Aorta (tissue), 5 donors: ENCODE measurements at regions not wholly inside any gene's neighbourhood (a gene's known extent, or its start where the extent isn't known, plus 50 kb on each side); places are given as distances from the start of the nearest gene placed in this dataset.
A peak's percentile ranks its signal among the peaks of the same experiment; 100 is the strongest.

ENCODE experiments used
- ATAC-seq: fragments of 200-7000 bp; cut with Tn5 transposase; one replicate; pipeline ENCODE4 v1.9.1; 2022; ENCODE audit warnings: moderate library complexity; ENCODE audit not compliant: low FRiP score
- DNase-seq, 2 donors: peaks; one replicate each; pipeline ENCODE4 v3.0.0-alpha.2; 2020
- H3K27ac ChIP-seq, 2 donors: one replicate each; pipeline ENCODE4 v1.5.1; 2013; ENCODE audit warnings: low read length in 2 of 2, mild to moderate bottlenecking in 2 of 2, moderate library complexity in 2 of 2, control low read depth in 1 of 2, inconsistent platforms in 1 of 2, low read depth in 1 of 2
- H3K27me3 ChIP-seq, 2 donors: one replicate each; pipeline ENCODE4 v1.6.1; 2013; ENCODE audit warnings: control low read depth in 1 of 2, low read length in 1 of 2, mild to moderate bottlenecking in 1 of 2, moderate library complexity in 1 of 2; ENCODE audit not compliant: insufficient read depth in 2 of 2, control insufficient read depth in 1 of 2
- H3K36me3 ChIP-seq, 2 donors: one replicate each; pipeline ENCODE4 v1.6.1; 2013; ENCODE audit warnings: control low read depth in 1 of 2, low read length in 1 of 2, mild to moderate bottlenecking in 1 of 2; ENCODE audit not compliant: insufficient read depth in 2 of 2, control insufficient read depth in 1 of 2
- H3K4me1 ChIP-seq, 2 donors: one replicate each; pipeline ENCODE4 v1.6.1; 2013; ENCODE audit warnings: low read length in 2 of 2, control low read depth in 1 of 2, mild to moderate bottlenecking in 1 of 2, moderate library complexity in 1 of 2; ENCODE audit not compliant: insufficient read depth in 2 of 2, control insufficient read depth in 1 of 2
- H3K4me3 ChIP-seq, 2 donors: one replicate each; pipeline ENCODE4 v1.5.1; 2013; ENCODE audit warnings: low read length in 2 of 2, control low read depth in 1 of 2, mild to moderate bottlenecking in 1 of 2
- H3K9me3 ChIP-seq: one replicate; pipeline ENCODE4 v1.6.1; 2013; ENCODE audit warnings: mild to moderate bottlenecking, low read length; ENCODE audit not compliant: control insufficient read depth
- WGBS, 2 donors: extraction: QIAGEN DNeasy Blood & Tissue Kit; methylation state at CpG; one replicate each; pipeline ENCODE4 v1.1.7; 2013; 5-methylcytosine and 5-hydroxymethylcytosine counted together
- intact Hi-C, 2 donors: fragments of 100-400 bp; cut with DNase I; formaldehyde crosslinking; loops; one replicate each; pipeline versions ENCODE4 v1.14.2 to v1.15.0; 2022
- donor health status: healthy with polysubstance abuse.
- donor health status: Bipolar disorder and iron deficiency.
- donor health status: DM: no; HTN: no; CAD: no.
- donor health status: DM: no; HTN: no; CAD: no.
- donor health status: DM: yes; HTN: yes; CAD: no.

GRCh38 chr9:95735701-95736100 lies 139.8 kb upstream of the ERCC6L2 start:
- Histone ChIP-seq H3K27me3 (no peaks in the 10 kb centered on the region), H3K36me3 (no peaks in the 10 kb centered on the region), H3K4me1 (no peaks in the 10 kb centered on the region), H3K4me3 (no peak overlapping the region), H3K27ac (no peak overlapping the region), H3K9me3 (no peaks in the 10 kb centered on the region)
- intact Hi-C loops, result no loop called here
- no peak for ATAC-seq
- DNase-seq, result no peak
- 95 to 100% methylated on average over 1 of the region's 1 CpG for WGBS, 2 donors

DNA sequence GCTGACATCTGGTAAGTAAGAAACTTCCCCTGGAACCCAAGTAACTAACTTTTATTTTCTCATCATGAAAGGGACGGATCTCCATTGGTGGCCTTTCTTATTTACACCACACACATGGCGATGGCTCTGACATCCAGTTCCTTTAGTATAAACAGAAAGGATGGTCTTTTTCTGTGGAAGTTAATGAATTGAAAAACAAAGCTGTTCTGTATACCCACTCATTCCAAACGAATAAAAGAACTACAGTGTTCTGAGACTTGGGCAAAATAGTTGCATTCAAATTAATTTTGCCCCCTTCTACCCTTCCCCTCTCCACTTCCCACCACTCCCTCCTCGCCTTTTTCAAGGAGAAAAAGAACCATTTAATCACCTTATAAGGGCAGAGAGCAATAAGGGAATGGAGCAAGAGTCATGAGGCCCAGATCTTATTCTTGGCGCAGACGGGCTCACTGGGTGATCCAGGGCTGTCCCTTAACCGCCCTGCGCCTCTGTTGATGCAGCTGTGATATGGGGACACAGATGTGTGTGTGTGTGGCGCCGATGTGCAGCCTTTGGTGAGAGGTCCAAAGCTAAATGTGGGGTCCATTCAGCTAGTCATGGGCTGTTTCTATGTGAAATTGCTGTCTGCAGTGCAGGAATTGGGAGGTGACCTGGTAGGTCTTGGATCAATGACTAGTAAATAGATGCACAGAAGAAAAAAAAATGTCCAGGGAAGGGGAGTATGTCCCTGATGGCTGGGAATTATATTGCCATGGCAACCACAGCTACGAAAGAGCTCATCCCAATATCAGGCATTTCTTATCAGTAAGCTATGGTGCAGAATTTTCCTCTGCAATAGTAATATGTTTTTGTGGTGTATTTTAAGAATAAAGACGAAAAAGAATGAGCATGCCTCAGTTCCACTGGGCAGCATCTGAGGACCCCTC lies 141.5 kb upstream of the ERCC6L2 start:
- Histone ChIP-seq H3K4me3 (no peak overlapping the region), H3K4me1 (no peaks in the 10 kb centered on the region), H3K9me3 (no peaks in the 10 kb centered on the region), H3K36me3 (no peaks in the 10 kb centered on the region), H3K27me3 (no peaks in the 10 kb centered on the region), H3K27ac (no peak overlapping the region)
- 83 to 91% methylated on average over 12 of the region's 12 CpGs for WGBS, 2 donors
- ATAC-seq (no peak), DNase-seq (no peak)
- intact Hi-C loops, result no loop called here

GRCh38 chr9:95732802-95733688 lies 142.4 kb upstream of the ERCC6L2 start:
- Histone ChIP-seq H3K4me1 (no peaks in the 10 kb centered on the region), H3K4me3 (no peak overlapping the region), H3K36me3 (no peaks in the 10 kb centered on the region), H3K9me3 (no peaks in the 10 kb centered on the region), H3K27me3 (no peaks in the 10 kb centered on the region), H3K27ac (no peak overlapping the region)
- DNase-seq, result no peak
- ATAC-seq, result no peak
- intact Hi-C loops, result no loop called here
- WGBS, 2 donors, result 90 to 91% methylated on average over 6 of the region's 6 CpGs

GRCh38 chr9:95731876-95732275 lies 143.6 kb upstream of the ERCC6L2 start:
- Histone ChIP-seq H3K4me1 (no peaks in the 10 kb centered on the region), H3K27ac (no peak overlapping the region)
- intact Hi-C loops, result no loop called here

DNA sequence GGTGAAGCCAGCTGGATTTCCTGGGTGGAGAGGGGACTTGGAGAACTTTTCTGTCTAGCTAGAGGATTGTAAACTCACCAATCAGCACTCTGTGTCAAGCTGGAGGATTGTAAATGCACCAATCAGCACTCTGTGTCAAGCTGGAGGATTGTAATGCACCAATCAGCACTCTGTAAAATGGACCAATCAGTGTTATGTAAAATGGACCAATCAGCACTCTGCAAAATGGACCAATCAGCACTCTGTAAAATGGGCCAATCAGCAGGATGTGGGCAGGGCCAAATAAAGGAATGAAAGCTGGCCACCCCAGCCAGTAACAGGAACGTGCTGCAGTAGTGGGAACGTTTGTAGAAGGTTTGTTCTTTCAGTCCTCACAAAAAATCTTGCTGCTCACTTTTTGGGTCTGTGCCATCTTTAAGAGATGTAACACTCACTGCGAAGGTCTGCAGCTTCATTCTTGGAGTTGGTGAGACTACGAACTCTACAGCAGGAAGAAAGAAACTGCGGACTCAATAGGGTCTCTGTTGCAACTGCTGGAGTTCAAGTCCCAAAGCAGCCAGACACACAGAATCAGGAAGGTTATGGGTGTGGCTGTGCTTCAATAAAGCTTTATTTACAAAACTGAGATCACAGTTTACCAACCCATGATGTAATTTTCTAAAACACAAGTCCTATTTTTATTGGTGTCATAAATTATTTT lies 145.7 kb upstream of the ERCC6L2 start:
- intact Hi-C loops, result loop anchor here (5.0 to 10.0 kb wide), 3 partner anchors 145 to 487 kb away; partner anchors contain the start of gene ERCC6L2 (in 1 of the 2)
- WGBS, 2 donors, result 61 to 67% methylated on average over 5 of the region's 5 CpGs
- H3K4me1 ChIP-seq, result no peaks in the 10 kb centered on the region
- no peak overlapping the region for H3K27ac ChIP-seq
- no peak for DNase-seq
- no peak overlapping the region for H3K4me3 ChIP-seq
- no peaks in the 10 kb centered on the region for H3K9me3 ChIP-seq
- no peak for ATAC-seq
- H3K36me3 ChIP-seq, result no peaks in the 10 kb centered on the region
- no peaks in the 10 kb centered on the region for H3K27me3 ChIP-seq

More at GRCh38 chr9:95731876-95732275, 143.6 kb upstream of the ERCC6L2 start:
- no peaks in the 10 kb centered on the region for H3K9me3 ChIP-seq
- H3K36me3 ChIP-seq, result no peaks in the 10 kb centered on the region
- no peak overlapping the region for H3K4me3 ChIP-seq
- DNase-seq (no peak), ATAC-seq (no peak)
- 85 to 98% methylated on average over 3 of the region's 3 CpGs for WGBS, 2 donors
- H3K27me3 ChIP-seq, result no peaks in the 10 kb centered on the region

DNA sequence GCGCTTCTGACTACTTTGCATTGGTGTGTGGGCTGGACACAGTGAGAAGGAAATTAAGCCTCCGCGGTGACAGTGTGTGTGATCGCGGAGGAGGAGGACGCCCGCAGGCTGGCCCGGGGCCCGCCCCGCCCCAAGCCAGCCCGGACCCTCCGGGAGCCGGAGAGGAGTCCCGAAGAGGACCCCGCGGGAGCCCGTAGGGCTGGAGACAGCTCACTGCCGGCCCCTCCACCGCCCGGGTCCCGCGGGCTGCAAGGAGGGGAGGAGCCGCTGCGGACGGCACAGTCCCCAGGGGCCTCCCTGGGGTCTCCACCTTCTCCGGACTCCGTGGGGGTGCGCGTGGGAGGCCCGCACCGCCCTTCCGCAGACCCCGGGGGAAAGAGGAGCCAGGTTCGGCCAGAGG lies 146.4 kb upstream of the ERCC6L2 start:
- DNase-seq, result no peak
- Histone ChIP-seq H3K4me3 (no peak overlapping the region), H3K27me3 (no peaks in the 10 kb centered on the region), H3K4me1 (no peaks in the 10 kb centered on the region), H3K27ac (no peak overlapping the region), H3K36me3 (no peaks in the 10 kb centered on the region), H3K9me3 (no peaks in the 10 kb centered on the region)
- intact Hi-C loops, result loop anchor here (5.0 to 10.0 kb wide), 3 partner anchors 146 to 488 kb away; partner anchors contain the start of gene ERCC6L2 (in 1 of the 2)
- WGBS, 2 donors, result 80 to 92% methylated on average over 27 to 34 of the region's 34 CpGs
- ATAC-seq, result peak; percentile 9

DNA sequence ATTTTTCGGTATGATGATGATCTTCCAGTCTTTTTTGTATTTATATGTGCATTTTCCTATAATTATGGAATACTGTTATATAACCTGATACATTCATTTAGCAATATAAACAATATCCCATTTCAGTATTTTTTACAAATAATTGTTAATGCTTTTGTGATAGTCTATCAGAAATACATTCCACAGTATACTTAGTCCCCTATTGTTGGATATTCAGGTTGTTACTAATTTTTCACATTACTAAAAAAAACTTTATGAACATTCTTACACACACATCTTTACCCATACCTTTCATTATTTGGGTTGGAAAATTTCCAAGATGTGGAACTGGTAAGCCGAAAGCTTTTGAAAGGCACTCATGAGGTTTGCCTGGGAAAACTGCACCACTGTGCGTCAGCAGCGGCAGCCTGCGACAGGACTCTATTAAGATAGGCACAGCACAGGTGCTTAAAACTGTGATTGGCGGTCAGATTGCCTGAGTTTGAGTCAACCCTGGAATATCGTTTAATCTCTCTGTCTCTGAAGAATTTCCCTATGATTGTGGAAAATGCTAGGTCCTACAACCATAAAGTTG lies 147.5 kb upstream of the ERCC6L2 start:
- no peak for ATAC-seq
- Histone ChIP-seq H3K4me1 (no peaks in the 10 kb centered on the region), H3K27ac (no peak overlapping the region), H3K4me3 (no peak overlapping the region), H3K27me3 (no peaks in the 10 kb centered on the region), H3K9me3 (no peaks in the 10 kb centered on the region), H3K36me3 (no peaks in the 10 kb centered on the region)
- intact Hi-C loops, result loop anchor here (2.0 to 10.0 kb wide), 4 partner anchors 147 to 489 kb away; partner anchors contain the start of gene ERCC6L2 (in 1 of the 2)
- 87 to 90% methylated on average over 7 of the region's 7 CpGs for WGBS, 2 donors
- no peak for DNase-seq

DNA sequence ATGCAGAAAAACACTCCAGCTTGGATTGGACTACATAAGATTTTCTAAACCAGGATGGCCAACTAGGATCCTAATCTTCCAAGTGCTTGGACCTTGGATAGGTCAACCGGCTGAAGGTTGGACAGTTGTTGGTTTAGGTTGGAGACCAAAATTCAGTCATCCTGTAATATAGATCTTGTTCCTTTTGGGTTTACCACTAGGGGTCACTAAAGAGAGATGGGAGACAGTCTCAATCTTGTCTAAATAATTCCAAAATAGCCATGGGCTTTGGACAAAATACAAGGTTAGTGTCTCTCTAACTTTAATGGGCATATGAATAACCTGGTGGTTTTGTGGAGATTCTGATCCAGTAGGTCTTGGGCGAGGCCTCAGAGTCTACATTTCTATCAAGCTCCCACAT lies 148.7 kb upstream of the ERCC6L2 start:
- Histone ChIP-seq H3K27ac (no peak overlapping the region), H3K4me1 (no peaks in the 10 kb centered on the region), H3K36me3 (no peaks in the 10 kb centered on the region), H3K9me3 (no peaks in the 10 kb centered on the region), H3K4me3 (no peak overlapping the region), H3K27me3 (no peaks in the 10 kb centered on the region)
- intact Hi-C loops, result loop anchor here (2.0 to 10.0 kb wide), 4 partner anchors 148 to 491 kb away; partner anchors contain the start of gene ERCC6L2 (in 1 of the 2)
- ATAC-seq, result peak; percentile 63
- no peak for DNase-seq
- WGBS, 2 donors, result 42 to 44% methylated on average over 2 of the region's 2 CpGs
